Astrocyte (in vitro differentiated cells and primary cell): ENCODE measurements at regions not wholly inside any gene's neighbourhood (a gene's known extent, or its start where the extent isn't known, plus 50 kb on each side); places are given as distances from the start of the nearest gene placed in this dataset.

Experiments used
- EZH2 ChIP-seq: IDR thresholded peaks from 2 replicates; pipeline ENCODE4 v1.6.1; 2012; ENCODE audit warnings: mild to moderate bottlenecking, low read length, inconsistent platforms; ENCODE audit not compliant: insufficient read depth
- TF ChIP-seq, protein P1 (sequence below): IDR thresholded peaks from 2 replicates; pipeline ENCODE4 v1.5.1; 2011; ENCODE audit warnings: low read depth, mild to moderate bottlenecking, inconsistent platforms, low read length, moderate library complexity; ENCODE audit not compliant: insufficient read depth

DNA sequence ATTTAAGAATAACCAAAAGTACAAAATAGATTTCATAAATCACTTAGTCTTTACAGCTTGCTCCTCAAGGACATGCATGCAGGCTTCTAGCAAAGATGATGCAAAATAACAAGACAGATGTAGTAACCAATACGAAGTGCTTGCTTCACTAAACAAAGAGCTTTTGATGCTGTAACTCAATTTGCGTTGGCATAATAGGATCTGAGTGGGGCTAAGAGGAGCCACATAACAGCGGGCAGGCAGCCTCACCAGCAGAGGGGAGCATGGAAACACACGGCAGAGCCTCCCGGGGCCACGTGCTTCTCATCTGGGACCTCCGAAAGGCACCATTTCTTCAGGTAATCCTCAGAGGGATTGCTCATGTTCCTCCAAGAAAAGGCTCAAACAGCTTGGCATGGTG, 139.7 kb downstream of the C5orf15 start:
- TF ChIP-seq, protein P1, sequence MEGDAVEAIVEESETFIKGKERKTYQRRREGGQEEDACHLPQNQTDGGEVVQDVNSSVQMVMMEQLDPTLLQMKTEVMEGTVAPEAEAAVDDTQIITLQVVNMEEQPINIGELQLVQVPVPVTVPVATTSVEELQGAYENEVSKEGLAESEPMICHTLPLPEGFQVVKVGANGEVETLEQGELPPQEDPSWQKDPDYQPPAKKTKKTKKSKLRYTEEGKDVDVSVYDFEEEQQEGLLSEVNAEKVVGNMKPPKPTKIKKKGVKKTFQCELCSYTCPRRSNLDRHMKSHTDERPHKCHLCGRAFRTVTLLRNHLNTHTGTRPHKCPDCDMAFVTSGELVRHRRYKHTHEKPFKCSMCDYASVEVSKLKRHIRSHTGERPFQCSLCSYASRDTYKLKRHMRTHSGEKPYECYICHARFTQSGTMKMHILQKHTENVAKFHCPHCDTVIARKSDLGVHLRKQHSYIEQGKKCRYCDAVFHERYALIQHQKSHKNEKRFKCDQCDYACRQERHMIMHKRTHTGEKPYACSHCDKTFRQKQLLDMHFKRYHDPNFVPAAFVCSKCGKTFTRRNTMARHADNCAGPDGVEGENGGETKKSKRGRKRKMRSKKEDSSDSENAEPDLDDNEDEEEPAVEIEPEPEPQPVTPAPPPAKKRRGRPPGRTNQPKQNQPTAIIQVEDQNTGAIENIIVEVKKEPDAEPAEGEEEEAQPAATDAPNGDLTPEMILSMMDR: no peak
- no peak for TF ChIP-seq EZH2
